DOHH2 (cell line): ENCODE measurements at regions not wholly inside any gene's neighbourhood (a gene's known extent, or its start where the extent isn't known, plus 50 kb on each side); places are given as distances from the start of the nearest gene placed in this dataset.

Experiments
- CTCF ChIP-seq: fragments of 200-600 bp; sonication (generic); IDR thresholded peaks from one replicate; pipeline ENCODE4 v1.5.1; 2014; ENCODE audit warnings: antibody characterized with exemption, mild to moderate bottlenecking, low read depth, low read length; ENCODE audit not compliant: poor library complexity, severe bottlenecking
- EZH2phosphoT487 ChIP-seq: fragments of 200-600 bp; sonication (generic); IDR thresholded peaks from 2 replicates; pipeline ENCODE4 v1.6.1; 2017; ENCODE audit warnings: borderline replicate concordance, mild to moderate bottlenecking, antibody characterized with exemption, low read length, moderate library complexity, mixed read lengths

- TF ChIP-seq CTCF (no peak), EZH2phosphoT487 (no peak)
Measured at GRCh38 chr2:147740211-147740927, 104.5 kb upstream of the ACVR2A start.
